T-helper 2 cell treated with Interferon-gamma antibody and Interleukin-4, amounts not matched to agents 100 ng/mL and 5 ng/mL, for 36 hours (primary cell): ENCODE measurements at regions not wholly inside any gene's neighbourhood (a gene's known extent, or its start where the extent isn't known, plus 50 kb on each side); places are given as distances from the start of the nearest gene placed in this dataset.
"Not testable (repeated sequence)": the region's sequence is repeated elsewhere in the genome, so short reads cannot be mapped to it uniquely, and the experiment has no call there.

Experiments
- intact Hi-C: fragments of 100-400 bp; cut with micrococcal nuclease; formaldehyde crosslinking; loops from one replicate; pipeline ENCODE4 v1.15.1; 2023

GRCh38 chr18:75760208-75760607 lies 332.7 kb upstream of the SMIM21 start:
- intact Hi-C loops = no loop called here

DNA sequence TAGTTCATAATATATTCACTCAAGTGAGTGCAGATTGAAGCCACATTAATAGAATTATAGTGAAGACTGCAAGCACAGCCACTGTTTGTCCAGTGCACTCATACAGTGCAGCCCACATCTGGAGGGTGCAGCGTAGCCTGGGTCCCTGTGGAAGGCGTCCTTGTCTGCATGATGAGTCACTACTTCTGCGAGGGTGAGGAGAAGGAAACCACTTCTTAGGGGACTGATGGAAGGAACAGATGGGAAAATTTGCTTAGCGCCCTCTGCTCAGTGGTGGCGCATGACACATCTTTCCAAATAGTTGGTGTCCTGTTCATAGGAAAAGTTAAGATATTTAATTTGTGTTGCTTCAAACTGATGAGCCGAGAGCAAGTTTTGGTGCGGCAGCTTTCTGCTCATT lies 330.4 kb upstream of the SMIM21 start:
- intact Hi-C loops = no loop called here

GRCh38 chr18:75754433-75754832 lies 326.9 kb upstream of the SMIM21 start:
- intact Hi-C loops = no loop called here

GRCh38 chr18:75753753-75754152 lies 326.2 kb upstream of the SMIM21 start:
- intact Hi-C loops = no loop called here

- intact Hi-C loops = no loop called here
These were observed 325.3 kb upstream of the SMIM21 start for GRCh38 chr18:75752740-75753263.

- intact Hi-C loops = no loop called here
These were observed 317.6 kb upstream of the SMIM21 start for GRCh38 chr18:75745147-75745546.

GRCh38 chr18:75742516-75742915 lies 315.0 kb upstream of the SMIM21 start:
- intact Hi-C loops = no loop called here

- intact Hi-C loops = no loop called here
These were observed 312.2 kb upstream of the SMIM21 start for GRCh38 chr18:75739682-75740081.

GRCh38 chr18:75735291-75735690 lies 307.8 kb upstream of the SMIM21 start:
- intact Hi-C loops = no loop called here

DNA sequence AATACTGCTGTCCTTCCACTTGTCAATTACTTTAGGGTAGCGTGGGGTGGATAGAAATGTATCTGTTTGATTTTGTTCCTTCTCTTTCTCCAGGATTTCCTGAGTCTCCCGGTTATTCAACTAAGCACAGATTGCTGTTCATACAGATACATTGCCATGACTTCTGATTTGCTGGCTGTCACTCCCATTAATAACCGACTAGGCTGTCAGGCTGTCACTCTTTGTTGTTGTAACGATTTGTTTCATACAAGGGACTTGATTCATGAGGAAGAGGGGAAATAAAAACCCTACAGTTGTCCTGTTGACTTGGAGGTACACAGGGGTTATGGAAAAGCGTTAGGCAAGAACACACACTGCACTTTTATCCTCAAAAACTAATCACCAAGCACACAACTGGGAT lies 302.7 kb upstream of the SMIM21 start:
- intact Hi-C loops = no loop called here

- intact Hi-C loops = loop anchor here (10.0 kb wide), 2 partner anchors 1074 to 1104 kb away; no protein-coding TSS in a partner anchor
These were observed 301.1 kb upstream of the SMIM21 start for GRCh38 chr18:75728621-75729020.

DNA sequence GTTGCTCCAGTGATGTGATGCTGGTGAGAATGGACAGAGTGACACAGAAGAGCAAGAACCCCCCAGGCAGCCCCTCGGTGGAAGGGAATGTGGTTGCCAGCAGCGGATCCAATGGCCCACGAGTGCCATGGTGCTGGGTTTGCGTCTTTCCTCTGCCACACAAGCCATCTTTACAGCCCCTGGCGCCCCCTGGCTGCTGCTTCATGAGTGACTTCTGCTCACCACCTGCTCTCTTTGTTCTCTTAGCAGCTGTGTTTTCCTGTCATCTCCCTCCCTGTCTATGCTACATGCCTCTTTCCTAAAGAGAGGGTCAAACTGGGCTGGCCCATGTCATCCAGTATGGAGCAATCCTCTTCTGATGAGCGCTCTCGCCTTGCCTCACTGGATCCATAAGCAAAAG lies 300.0 kb upstream of the SMIM21 start:
- intact Hi-C loops = loop anchor here (10.0 kb wide), 2 partner anchors 1073 to 1103 kb away; no protein-coding TSS in a partner anchor

GRCh38 chr18:75723521-75724340 lies 296.2 kb upstream of the SMIM21 start:
- intact Hi-C loops = loop anchor here (10.0 kb wide), 2 partner anchors 1069 to 1099 kb away; no protein-coding TSS in a partner anchor

GRCh38 chr18:75714766-75715165 lies 287.3 kb upstream of the SMIM21 start:
- intact Hi-C loops = no loop called here

DNA sequence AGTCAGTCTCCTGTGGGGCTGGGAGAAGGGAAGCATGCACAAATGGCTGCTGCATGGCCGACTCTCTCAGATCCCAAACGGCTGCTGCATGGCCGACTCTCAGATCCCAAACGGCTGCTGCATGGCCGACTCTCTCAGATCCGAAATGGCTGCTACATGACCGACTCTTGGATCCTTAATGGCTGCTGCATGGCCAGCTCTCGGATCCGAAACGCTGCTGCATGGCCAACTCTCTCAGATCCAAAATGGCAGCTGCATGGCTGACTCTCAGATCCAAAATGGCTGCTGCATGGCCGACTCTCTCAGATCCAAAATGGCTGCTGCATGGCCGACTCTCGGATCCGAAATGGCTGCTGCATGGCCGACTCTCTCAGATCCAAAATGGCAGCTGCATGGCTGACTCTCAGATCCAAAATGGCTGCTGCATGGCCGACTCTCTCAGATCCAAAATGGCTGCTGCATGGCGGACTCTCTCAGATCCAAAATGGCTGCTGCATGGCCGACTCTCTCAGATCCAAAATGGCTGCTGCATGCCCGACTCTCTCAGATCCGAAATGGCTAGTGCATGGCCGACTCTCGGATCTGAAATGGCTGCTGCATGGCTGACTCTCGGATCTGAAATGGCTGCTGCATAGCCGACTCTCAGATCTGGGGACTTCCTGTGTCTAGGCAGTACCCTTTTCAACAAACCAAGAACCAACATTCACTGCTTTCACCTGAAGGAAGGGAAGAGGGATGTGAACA lies 284.8 kb upstream of the SMIM21 start:
- intact Hi-C loops = not testable (repeated sequence)

GRCh38 chr18:75700561-75700960 lies 273.1 kb upstream of the SMIM21 start:
- intact Hi-C loops = no loop called here

DNA sequence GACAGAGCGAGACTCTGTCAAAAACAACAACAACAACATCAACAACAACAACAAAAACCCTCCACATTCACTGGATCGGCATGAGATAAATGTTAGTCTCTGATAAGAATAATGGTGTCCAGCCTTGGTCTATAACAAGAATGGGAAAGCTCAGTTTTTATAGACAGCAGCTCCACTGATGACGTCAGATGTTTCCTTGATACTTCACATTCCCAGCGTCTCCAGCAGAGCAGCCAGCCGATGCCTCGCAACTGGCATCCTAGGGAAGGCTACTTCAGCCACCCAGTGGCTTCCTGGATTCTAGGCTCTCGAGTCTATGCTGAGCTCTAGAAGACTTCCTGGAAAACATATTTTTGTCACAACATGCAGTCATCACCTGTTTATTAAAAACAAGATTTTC lies 271.4 kb upstream of the SMIM21 start:
- intact Hi-C loops = no loop called here

DNA sequence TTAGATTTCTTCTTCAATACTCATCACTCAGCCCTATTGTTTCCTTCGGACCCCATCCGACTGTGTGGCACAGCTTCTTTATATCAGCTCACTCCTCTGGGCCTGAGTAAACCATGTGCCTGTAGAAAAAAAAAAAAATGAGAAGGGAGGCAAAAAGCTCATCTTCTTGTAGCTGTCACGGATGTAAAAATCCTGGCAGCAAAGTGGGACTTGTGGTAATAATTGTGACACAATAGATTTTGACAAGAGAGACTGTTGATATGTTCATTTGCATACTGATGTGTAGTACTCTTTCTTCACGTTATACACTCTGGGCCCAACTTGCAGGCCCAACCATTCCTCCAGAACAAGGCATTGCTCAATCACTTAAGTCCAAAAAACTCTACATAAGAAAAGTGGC lies 270.0 kb upstream of the SMIM21 start:
- intact Hi-C loops = no loop called here

DNA sequence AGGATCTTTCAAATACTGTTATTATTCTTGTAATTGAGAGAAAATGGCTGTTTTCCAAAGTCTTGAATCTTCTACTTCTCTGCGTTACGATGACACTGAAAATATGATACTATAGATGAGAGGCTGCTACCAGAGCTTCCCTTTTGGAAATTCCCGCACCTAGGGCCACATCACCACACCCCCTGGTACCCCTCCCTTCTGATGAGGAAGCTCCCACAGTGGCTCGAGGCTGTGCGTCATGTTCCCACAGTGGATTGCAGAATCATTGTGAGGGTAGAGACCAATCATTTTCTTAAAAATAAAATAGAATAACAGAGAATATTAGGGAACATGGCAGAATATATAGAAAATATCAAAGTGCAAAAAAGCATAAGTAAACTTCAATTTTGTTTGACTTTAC lies 268.9 kb upstream of the SMIM21 start:
- intact Hi-C loops = no loop called here

- intact Hi-C loops = no loop called here
These were observed 266.8 kb upstream of the SMIM21 start for GRCh38 chr18:75694292-75694691.

GRCh38 chr18:75691483-75691882 lies 264.0 kb upstream of the SMIM21 start:
- intact Hi-C loops = no loop called here

DNA sequence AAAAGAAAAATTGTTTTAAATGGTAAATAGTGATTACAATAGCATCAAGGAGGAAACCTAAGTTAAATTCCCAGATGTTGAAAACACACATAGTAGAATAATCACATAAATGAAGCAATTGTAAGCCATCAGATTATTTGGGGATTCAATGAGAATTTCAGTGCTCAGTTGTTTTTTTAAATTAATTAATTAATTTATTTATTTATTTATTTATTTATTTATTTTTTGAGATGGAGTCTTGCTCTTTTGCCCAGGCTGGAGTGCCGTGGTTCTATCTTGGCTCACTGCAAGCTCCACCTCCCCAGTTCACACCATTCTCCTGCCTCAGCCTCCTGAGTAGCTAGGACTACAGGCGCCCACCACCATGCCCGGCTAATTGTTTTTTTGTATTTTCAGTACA lies 262.8 kb upstream of the SMIM21 start:
- intact Hi-C loops = not testable (repeated sequence)
